ENCODE measurements at regions not wholly inside any gene's neighbourhood (a gene's known extent, or its start where the extent isn't known, plus 50 kb on each side); places are given as distances from the start of the nearest gene placed in this dataset.
"Not testable (repeated sequence)": the region's sequence is repeated elsewhere in the genome, so short reads cannot be mapped to it uniquely, and the experiment has no call there.

- no peak for TF ChIP-seq CTCF (IDR thresholded peaks at IDR 0.05; ENCODE audit: insufficient read depth, low read length)
- H3K4me3 ChIP-seq (ENCODE audit: low read depth, low read length): no peak overlapping the region
- DNase-seq (ENCODE audit: low read depth): no peak
These were observed 196.7 kb upstream of the KLF3 start for GRCh38 chr4:38467296-38467695.

DNA sequence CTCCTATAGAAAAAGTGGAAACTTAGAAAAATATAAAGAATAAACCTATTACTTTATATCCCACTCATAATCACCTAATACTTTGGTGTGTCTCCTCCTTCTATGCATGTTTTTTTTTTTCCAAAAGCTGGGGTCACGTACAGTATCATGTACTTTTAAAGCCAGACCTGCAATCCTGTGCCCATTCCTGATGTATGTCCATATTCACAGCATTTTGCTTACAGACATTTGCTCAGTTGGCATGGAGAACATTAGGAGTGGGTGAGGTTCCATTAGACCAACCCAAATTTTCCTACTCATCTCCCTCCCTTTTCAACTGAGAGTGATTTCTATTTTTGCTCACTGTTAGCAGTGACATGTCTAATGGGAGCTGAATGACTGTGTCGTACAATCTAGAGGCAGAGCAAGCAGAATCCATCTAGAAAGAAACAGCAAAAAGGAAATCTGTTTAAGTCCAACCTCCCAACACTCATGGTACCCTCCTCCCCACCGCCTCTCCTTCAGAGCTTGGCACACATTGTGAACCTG lies 195.6 kb upstream of the KLF3 start:
- DNase-seq (ENCODE audit: low read depth): no peak
- H3K4me3 ChIP-seq (ENCODE audit: low read depth, low read length): no peak overlapping the region
- TF ChIP-seq CTCF (IDR thresholded peaks at IDR 0.05; ENCODE audit: insufficient read depth, low read length): no peak

GRCh38 chr4:38469410-38469809 lies 194.6 kb upstream of the KLF3 start:
- DNase-seq (ENCODE audit: low read depth): no peak
- no peak for TF ChIP-seq CTCF (IDR thresholded peaks at IDR 0.05; ENCODE audit: insufficient read depth, low read length)
- H3K4me3 ChIP-seq (ENCODE audit: low read depth, low read length): no peak overlapping the region

DNA sequence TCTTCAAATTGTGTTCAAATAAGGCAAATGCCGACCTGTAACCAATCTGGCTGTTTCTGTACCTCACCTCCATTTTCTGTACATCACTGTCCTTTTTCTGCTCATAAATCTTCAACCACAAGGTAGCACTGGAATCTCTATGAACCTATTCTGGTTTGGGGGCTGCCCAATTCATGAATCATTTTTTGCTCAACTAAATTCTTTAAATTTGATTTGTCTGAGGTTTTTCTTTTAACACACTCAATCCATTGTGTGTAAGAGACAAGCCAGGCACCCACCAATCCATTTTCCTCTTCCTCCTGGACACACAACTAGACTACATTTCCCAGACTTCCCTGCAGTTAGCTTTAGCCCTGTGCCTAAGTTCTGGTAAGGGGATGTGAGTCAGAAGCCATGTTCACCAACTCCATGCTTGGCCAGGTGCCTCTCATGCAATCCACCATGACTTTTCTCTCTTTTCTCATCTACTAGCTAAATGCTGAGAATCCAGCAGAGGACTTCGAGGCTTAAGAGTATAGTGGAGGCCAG lies 193.2 kb upstream of the KLF3 start:
- no peak for DNase-seq (ENCODE audit: low read depth)
- H3K4me3 ChIP-seq (ENCODE audit: low read depth, low read length): no peak overlapping the region
- no peak for TF ChIP-seq CTCF (IDR thresholded peaks at IDR 0.05; ENCODE audit: insufficient read depth, low read length)

- DNase-seq (ENCODE audit: low read depth): no peak
- no peak overlapping the region for H3K4me3 ChIP-seq (ENCODE audit: low read depth, low read length)
- no peak for TF ChIP-seq CTCF (IDR thresholded peaks at IDR 0.05; ENCODE audit: insufficient read depth, low read length)
These were observed 181.3 kb upstream of the KLF3 start for GRCh38 chr4:38482696-38483095.

DNA sequence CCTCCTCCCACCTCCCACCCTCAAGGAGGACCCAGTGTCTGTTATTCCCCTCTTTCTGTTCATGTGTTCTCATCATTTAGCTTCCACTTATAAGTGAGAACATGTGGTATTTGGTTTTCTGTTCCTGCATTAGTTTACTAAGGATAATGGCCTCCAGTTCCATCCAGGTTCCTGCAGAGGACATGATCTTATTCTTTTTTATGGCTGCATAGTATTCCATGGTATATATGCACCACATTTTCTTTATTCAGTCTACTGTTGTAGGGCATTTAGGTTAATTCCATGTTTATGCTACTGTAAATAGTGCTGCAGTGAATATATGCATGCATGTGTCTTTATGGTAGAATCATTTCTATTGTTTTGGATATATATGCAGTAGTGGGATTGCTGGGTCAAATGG lies 180.4 kb upstream of the KLF3 start:
- H3K4me3 ChIP-seq (ENCODE audit: low read depth, low read length); DNase-seq (ENCODE audit: low read depth): not testable (repeated sequence)

DNA sequence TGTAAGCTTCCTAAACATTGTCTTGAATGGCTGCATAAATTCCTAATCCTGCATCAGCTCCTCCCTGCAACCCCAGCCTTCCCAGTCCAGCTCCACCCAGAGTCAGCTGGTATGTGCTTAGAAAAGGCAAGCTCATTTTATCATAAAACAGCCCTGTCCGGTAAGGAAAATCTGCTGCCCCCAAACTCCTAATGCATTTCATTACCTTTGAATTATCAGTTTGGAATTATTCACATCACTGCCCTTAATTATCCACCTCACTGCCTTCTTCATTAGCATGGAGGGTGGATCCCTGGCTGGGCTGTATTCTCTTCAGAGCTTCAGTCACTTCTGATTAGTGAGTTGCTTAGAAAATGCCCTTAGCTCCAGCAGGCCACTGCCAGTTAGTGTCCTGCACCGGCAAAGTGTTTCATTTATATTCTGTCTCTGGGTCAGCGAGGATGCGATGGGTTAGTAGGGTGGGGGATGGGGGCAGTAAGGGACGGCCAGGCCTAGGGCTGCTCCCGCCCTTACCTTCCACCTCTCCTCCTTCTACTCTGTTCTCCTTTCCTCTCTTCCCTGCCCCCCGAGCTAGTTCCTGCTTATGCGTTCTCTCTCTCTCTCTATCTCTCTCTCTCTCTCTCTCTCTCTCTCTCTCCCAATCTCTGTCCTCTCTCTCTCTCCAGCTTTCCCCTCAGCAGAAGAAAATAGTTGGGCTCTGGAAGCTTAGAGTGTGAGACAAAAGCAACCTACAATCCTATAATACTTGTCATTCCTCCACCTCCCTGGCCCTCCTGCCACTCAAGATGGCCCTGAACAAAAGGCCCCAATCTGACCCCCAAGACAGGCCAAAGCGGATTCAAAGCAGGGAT lies 174.8 kb upstream of the KLF3 start:
- DNase-seq (ENCODE audit: low read depth): peak; percentile 71
- H3K4me3 ChIP-seq (ENCODE audit: low read depth, low read length): no peak overlapping the region
- TF ChIP-seq CTCF (IDR thresholded peaks at IDR 0.05; ENCODE audit: insufficient read depth, low read length): no peak
